ENCODE measurements at regions not wholly inside any gene's neighbourhood (a gene's known extent, or its start where the extent isn't known, plus 50 kb on each side); places are given as distances from the start of the nearest gene placed in this dataset.

- no peak for TF ChIP-seq CTCF (IDR thresholded peaks at IDR 0.05)
Measured at GRCh38 chr1:68588304-68588703, 91.4 kb upstream of the DEPDC1 start.

GRCh38 chr1:68590473-68590872 is 93.6 kb upstream of the DEPDC1 start:
- peak; percentile 29; the same call in 1 of the 2 replicates for TF ChIP-seq CTCF (IDR thresholded peaks at IDR 0.05)

- TF ChIP-seq CTCF (IDR thresholded peaks at IDR 0.05): no peak
Measured at GRCh38 chr1:68594851-68595250, 98.0 kb upstream of the DEPDC1 start.

- peak; percentile 36; the same call in 1 of the 2 replicates for TF ChIP-seq CTCF (IDR thresholded peaks at IDR 0.05)
Measured at GRCh38 chr1:68600049-68600661, 103.3 kb upstream of the DEPDC1 start.

GRCh38 chr1:68608289-68608688 is 111.4 kb upstream of the DEPDC1 start:
- no peak for TF ChIP-seq CTCF (IDR thresholded peaks at IDR 0.05)

- TF ChIP-seq CTCF (IDR thresholded peaks at IDR 0.05): no peak
Measured at GRCh38 chr1:68615312-68615711, 118.4 kb upstream of the DEPDC1 start.

GRCh38 chr1:68617942-68618341 is 121.1 kb upstream of the DEPDC1 start:
- no peak for TF ChIP-seq CTCF (IDR thresholded peaks at IDR 0.05)

- no peak for TF ChIP-seq CTCF (IDR thresholded peaks at IDR 0.05)
Measured at GRCh38 chr1:68620571-68620970, 123.7 kb upstream of the DEPDC1 start.
